Sigmoid colon (tissue), 4 donors: ENCODE measurements at regions not wholly inside any gene's neighbourhood (a gene's known extent, or its start where the extent isn't known, plus 50 kb on each side); places are given as distances from the start of the nearest gene placed in this dataset.

Experiments used
- POLR2A ChIP-seq, 2 donors: fragments of 450-650 bp; IDR thresholded peaks; one replicate each; pipeline ENCODE4 v1.6.1; 2016; ENCODE audit warnings: antibody characterized with exemption in 2 of 2, mild to moderate bottlenecking in 2 of 2, moderate library complexity in 2 of 2
- POLR2AphosphoS5 ChIP-seq, 4 donors: sonication (generic); formaldehyde crosslinking; IDR thresholded peaks; one replicate each; pipeline ENCODE4 v1.6.1; 2017; ENCODE audit warnings: antibody characterized with exemption in 4 of 4
- TF ChIP-seq, protein P1 (sequence below), 4 experiments: fragments of 450-650 bp in 3 of 4; fragments of 200-600 bp in 1 of 4; IDR thresholded peaks; one replicate each; pipeline ENCODE4 v1.5.1; 2016 to 2019; ENCODE audit warnings: antibody characterized with exemption in 4 of 4, mild to moderate bottlenecking in 3 of 4, moderate library complexity in 2 of 4

DNA sequence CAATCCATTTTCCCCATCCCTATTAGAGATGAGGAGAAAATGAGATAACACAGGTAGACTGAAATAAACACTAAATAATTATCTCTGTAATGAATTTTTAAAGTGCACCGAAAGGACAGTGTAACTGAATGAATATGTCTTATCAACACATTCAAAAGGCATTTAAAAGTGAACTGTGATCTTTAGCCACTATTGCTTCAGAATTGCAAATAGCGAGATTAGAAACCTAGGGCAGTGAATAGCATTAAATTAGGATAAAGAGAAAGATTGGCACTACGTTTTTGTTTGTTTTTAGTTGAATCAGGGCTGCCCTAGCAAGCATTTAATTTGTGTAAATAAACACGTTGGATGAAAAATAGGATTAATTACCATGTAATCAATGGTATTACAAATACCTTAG lies 537.5 kb downstream of the ELAVL2 start:
- TF ChIP-seq, protein P1, sequence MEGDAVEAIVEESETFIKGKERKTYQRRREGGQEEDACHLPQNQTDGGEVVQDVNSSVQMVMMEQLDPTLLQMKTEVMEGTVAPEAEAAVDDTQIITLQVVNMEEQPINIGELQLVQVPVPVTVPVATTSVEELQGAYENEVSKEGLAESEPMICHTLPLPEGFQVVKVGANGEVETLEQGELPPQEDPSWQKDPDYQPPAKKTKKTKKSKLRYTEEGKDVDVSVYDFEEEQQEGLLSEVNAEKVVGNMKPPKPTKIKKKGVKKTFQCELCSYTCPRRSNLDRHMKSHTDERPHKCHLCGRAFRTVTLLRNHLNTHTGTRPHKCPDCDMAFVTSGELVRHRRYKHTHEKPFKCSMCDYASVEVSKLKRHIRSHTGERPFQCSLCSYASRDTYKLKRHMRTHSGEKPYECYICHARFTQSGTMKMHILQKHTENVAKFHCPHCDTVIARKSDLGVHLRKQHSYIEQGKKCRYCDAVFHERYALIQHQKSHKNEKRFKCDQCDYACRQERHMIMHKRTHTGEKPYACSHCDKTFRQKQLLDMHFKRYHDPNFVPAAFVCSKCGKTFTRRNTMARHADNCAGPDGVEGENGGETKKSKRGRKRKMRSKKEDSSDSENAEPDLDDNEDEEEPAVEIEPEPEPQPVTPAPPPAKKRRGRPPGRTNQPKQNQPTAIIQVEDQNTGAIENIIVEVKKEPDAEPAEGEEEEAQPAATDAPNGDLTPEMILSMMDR (IDR thresholded peaks at IDR 0.05) = no peak
- TF ChIP-seq POLR2AphosphoS5 (IDR thresholded peaks at IDR 0.05) (no peak), POLR2A (IDR thresholded peaks at IDR 0.05) (no peak)
